Endothelial cell of hepatic sinusoid (primary cell): ENCODE measurements at regions not wholly inside any gene's neighbourhood (a gene's known extent, or its start where the extent isn't known, plus 50 kb on each side); places are given as distances from the start of the nearest gene placed in this dataset.

Experiments used
- in situ Hi-C: cut with HindIII; loops from 2 replicates; pipeline ENCODE4 v1.10.0; 2017; ENCODE audit warnings: low sequenced_read_pairs

GRCh38 chr18:67710639-67711038 lies 194.1 kb upstream of the DSEL start:
- in situ Hi-C loops: no loop called here

GRCh38 chr18:67705748-67706147 lies 189.2 kb upstream of the DSEL start:
- in situ Hi-C loops: no loop called here

- in situ Hi-C loops: no loop called here
Measured at GRCh38 chr18:67695684-67696083, 179.2 kb upstream of the DSEL start.

GRCh38 chr18:67694787-67695186 lies 178.3 kb upstream of the DSEL start:
- in situ Hi-C loops: no loop called here

GRCh38 chr18:67692811-67693210 lies 176.3 kb upstream of the DSEL start:
- in situ Hi-C loops: no loop called here

- in situ Hi-C loops: no loop called here
Measured at GRCh38 chr18:67682516-67682915, 166.0 kb upstream of the DSEL start.

GRCh38 chr18:67677489-67677888 lies 161.0 kb upstream of the DSEL start:
- in situ Hi-C loops: no loop called here

GRCh38 chr18:67672716-67673115 lies 156.2 kb upstream of the DSEL start:
- in situ Hi-C loops: loop anchor here (5.0 kb wide), 1 partner anchor 45 kb away; no protein-coding TSS in a partner anchor

GRCh38 chr18:67672155-67672554 lies 155.6 kb upstream of the DSEL start:
- in situ Hi-C loops: loop anchor here (5.0 kb wide), 1 partner anchor 45 kb away; no protein-coding TSS in a partner anchor

- in situ Hi-C loops: loop anchor here (5.0 kb wide), 1 partner anchor 43 kb away; no protein-coding TSS in a partner anchor
Measured at GRCh38 chr18:67670024-67670543, 153.6 kb upstream of the DSEL start.

- in situ Hi-C loops: no loop called here
Measured at GRCh38 chr18:67665266-67665665, 148.7 kb upstream of the DSEL start.

GRCh38 chr18:67662996-67663395 lies 146.5 kb upstream of the DSEL start:
- in situ Hi-C loops: no loop called here

- in situ Hi-C loops: no loop called here
Measured at GRCh38 chr18:67661555-67661954, 145.0 kb upstream of the DSEL start.

- in situ Hi-C loops: no loop called here
Measured at GRCh38 chr18:67654101-67654500, 137.6 kb upstream of the DSEL start.

- in situ Hi-C loops: no loop called here
Measured at GRCh38 chr18:67652288-67652687, 135.8 kb upstream of the DSEL start.

- in situ Hi-C loops: no loop called here
Measured at GRCh38 chr18:67651438-67651837, 134.9 kb upstream of the DSEL start.

GRCh38 chr18:67650686-67651385 lies 134.3 kb upstream of the DSEL start:
- in situ Hi-C loops: no loop called here

GRCh38 chr18:67646890-67647289 lies 130.4 kb upstream of the DSEL start:
- in situ Hi-C loops: no loop called here

GRCh38 chr18:67644226-67644625 lies 127.7 kb upstream of the DSEL start:
- in situ Hi-C loops: no loop called here

- in situ Hi-C loops: no loop called here
Measured at GRCh38 chr18:67639872-67640271, 123.4 kb upstream of the DSEL start.

- in situ Hi-C loops: no loop called here
Measured at GRCh38 chr18:67636597-67637385, 120.3 kb upstream of the DSEL start.
